ENCODE measurements at regions not wholly inside any gene's neighbourhood (a gene's known extent, or its start where the extent isn't known, plus 50 kb on each side); places are given as distances from the start of the nearest gene placed in this dataset.
A peak's percentile ranks its signal among the peaks of the same experiment; 100 is the strongest.
"Not testable (repeated sequence)": the region's sequence is repeated elsewhere in the genome, so short reads cannot be mapped to it uniquely, and the experiment has no call there.

- H3K9ac ChIP-seq (ENCODE audit: low read depth in 1 of 2, low read length in 2 of 2) = peak overlapping the region; percentile 65 to 76
- no peak overlapping the region for H3K27ac ChIP-seq (ENCODE audit: low read depth, low read length)
Observed at GRCh38 chr6:13874191-13874549, 50.6 kb upstream of the RNF182 start.

GRCh38 chr6:13873288-13874190 is 51.2 kb upstream of the RNF182 start:
- Histone ChIP-seq H3K27ac (ENCODE audit: low read depth, low read length) (no peak overlapping the region), H3K9me3 (ENCODE audit: control insufficient read depth in 1 of 2, low read length in 2 of 2) (no peaks in the 10 kb centered on the region)

More at GRCh38 chr6:13874191-13874549, 50.6 kb upstream of the RNF182 start:
- Histone ChIP-seq H3K4me3 (ENCODE audit: low read depth in 1 of 2, low read length in 2 of 2) (peak overlapping the region; percentile 80 to 90), H3K36me3 (ENCODE audit: control insufficient read depth in 1 of 2, insufficient read depth in 2 of 2, low read length in 2 of 2) (no peaks in the 10 kb centered on the region), H3K4me1 (ENCODE audit: control insufficient read depth in 1 of 2, insufficient read depth in 2 of 2, low read length in 2 of 2) (peaks cover 20% of the 10 kb centered on the region in 2 donors), H3K27me3 (ENCODE audit: control insufficient read depth in 1 of 2, insufficient read depth in 2 of 2, low read length in 2 of 2) (no peaks in the 10 kb centered on the region), H3K9me3 (ENCODE audit: control insufficient read depth in 1 of 2, low read length in 2 of 2) (no peaks in the 10 kb centered on the region)

GRCh38 chr6:13872681-13873080 is 52.1 kb upstream of the RNF182 start:
- Histone ChIP-seq H3K9ac (ENCODE audit: low read depth in 1 of 2, low read length in 2 of 2) (no peak overlapping the region), H3K9me3 (ENCODE audit: control insufficient read depth in 1 of 2, low read length in 2 of 2) (no peaks in the 10 kb centered on the region), H3K27ac (ENCODE audit: low read depth, low read length) (no peak overlapping the region), H3K4me3 (ENCODE audit: low read depth in 1 of 2, low read length in 2 of 2) (no peak overlapping the region), H3K27me3 (ENCODE audit: control insufficient read depth in 1 of 2, insufficient read depth in 2 of 2, low read length in 2 of 2) (no peaks in the 10 kb centered on the region), H3K4me1 (ENCODE audit: control insufficient read depth in 1 of 2, insufficient read depth in 2 of 2, low read length in 2 of 2) (peaks cover 20% of the 10 kb centered on the region in 2 donors), H3K36me3 (ENCODE audit: control insufficient read depth in 1 of 2, insufficient read depth in 2 of 2, low read length in 2 of 2) (no peaks in the 10 kb centered on the region)

More at GRCh38 chr6:13873288-13874190, 51.2 kb upstream of the RNF182 start:
- Histone ChIP-seq H3K36me3 (ENCODE audit: control insufficient read depth in 1 of 2, insufficient read depth in 2 of 2, low read length in 2 of 2) (no peaks in the 10 kb centered on the region), H3K9ac (ENCODE audit: low read depth in 1 of 2, low read length in 2 of 2) (peak overlapping the region; percentile 65 to 76), H3K4me1 (ENCODE audit: control insufficient read depth in 1 of 2, insufficient read depth in 2 of 2, low read length in 2 of 2) (peaks cover 20% of the 10 kb centered on the region in 2 donors), H3K4me3 (ENCODE audit: low read depth in 1 of 2, low read length in 2 of 2) (peak overlapping the region; percentile 80 to 90), H3K27me3 (ENCODE audit: control insufficient read depth in 1 of 2, insufficient read depth in 2 of 2, low read length in 2 of 2) (no peaks in the 10 kb centered on the region)

GRCh38 chr6:13872006-13872405 is 52.7 kb upstream of the RNF182 start:
- H3K9me3 ChIP-seq (ENCODE audit: control insufficient read depth in 1 of 2, low read length in 2 of 2); H3K9ac ChIP-seq (ENCODE audit: low read depth in 1 of 2, low read length in 2 of 2); H3K27ac ChIP-seq (ENCODE audit: low read depth, low read length); H3K27me3 ChIP-seq (ENCODE audit: control insufficient read depth in 1 of 2, insufficient read depth in 2 of 2, low read length in 2 of 2); H3K4me3 ChIP-seq (ENCODE audit: low read depth in 1 of 2, low read length in 2 of 2); H3K36me3 ChIP-seq (ENCODE audit: control insufficient read depth in 1 of 2, insufficient read depth in 2 of 2, low read length in 2 of 2): not testable (repeated sequence)
- peaks cover 20% of the 10 kb centered on the region in 2 donors for H3K4me1 ChIP-seq (ENCODE audit: control insufficient read depth in 1 of 2, insufficient read depth in 2 of 2, low read length in 2 of 2)

- H3K9ac ChIP-seq (ENCODE audit: low read depth in 1 of 2, low read length in 2 of 2) = no peak overlapping the region
- H3K9me3 ChIP-seq (ENCODE audit: control insufficient read depth in 1 of 2, low read length in 2 of 2) = no peaks in the 10 kb centered on the region
- H3K27ac ChIP-seq (ENCODE audit: low read depth, low read length) = no peak overlapping the region
- no peak overlapping the region for H3K4me3 ChIP-seq (ENCODE audit: low read depth in 1 of 2, low read length in 2 of 2)
- no peaks in the 10 kb centered on the region for H3K27me3 ChIP-seq (ENCODE audit: control insufficient read depth in 1 of 2, insufficient read depth in 2 of 2, low read length in 2 of 2)
- no peaks in the 10 kb centered on the region for H3K36me3 ChIP-seq (ENCODE audit: control insufficient read depth in 1 of 2, insufficient read depth in 2 of 2, low read length in 2 of 2)
- H3K4me1 ChIP-seq (ENCODE audit: control insufficient read depth in 1 of 2, insufficient read depth in 2 of 2, low read length in 2 of 2) = peaks cover 20% of the 10 kb centered on the region in 2 donors
Observed at GRCh38 chr6:13870214-13870830, 54.4 kb upstream of the RNF182 start.

- H3K27me3 ChIP-seq (ENCODE audit: control insufficient read depth in 1 of 2, insufficient read depth in 2 of 2, low read length in 2 of 2) = no peaks in the 10 kb centered on the region
- H3K4me3 ChIP-seq (ENCODE audit: low read depth in 1 of 2, low read length in 2 of 2) = no peak overlapping the region
- no peak overlapping the region for H3K27ac ChIP-seq (ENCODE audit: low read depth, low read length)
- H3K9ac ChIP-seq (ENCODE audit: low read depth in 1 of 2, low read length in 2 of 2) = no peak overlapping the region
- H3K4me1 ChIP-seq (ENCODE audit: control insufficient read depth in 1 of 2, insufficient read depth in 2 of 2, low read length in 2 of 2) = peaks cover 7 to 8% of the 10 kb centered on the region in 2 donors
- no peaks in the 10 kb centered on the region for H3K9me3 ChIP-seq (ENCODE audit: control insufficient read depth in 1 of 2, low read length in 2 of 2)
- H3K36me3 ChIP-seq (ENCODE audit: control insufficient read depth in 1 of 2, insufficient read depth in 2 of 2, low read length in 2 of 2) = no peaks in the 10 kb centered on the region
Observed at GRCh38 chr6:13868236-13868635, 53.9 kb upstream of the MCUR1 start.

- peaks cover 0 to 2% of the 10 kb centered on the region in 2 donors for H3K27me3 ChIP-seq (ENCODE audit: control insufficient read depth in 1 of 2, insufficient read depth in 2 of 2, low read length in 2 of 2)
- H3K27ac ChIP-seq (ENCODE audit: low read depth, low read length) = no peak overlapping the region
- no peaks in the 10 kb centered on the region for H3K9me3 ChIP-seq (ENCODE audit: control insufficient read depth in 1 of 2, low read length in 2 of 2)
- no peaks in the 10 kb centered on the region for H3K36me3 ChIP-seq (ENCODE audit: control insufficient read depth in 1 of 2, insufficient read depth in 2 of 2, low read length in 2 of 2)
- no peaks in the 10 kb centered on the region for H3K4me1 ChIP-seq (ENCODE audit: control insufficient read depth in 1 of 2, insufficient read depth in 2 of 2, low read length in 2 of 2)
- H3K4me3 ChIP-seq (ENCODE audit: low read depth in 1 of 2, low read length in 2 of 2) = no peak overlapping the region
- no peak overlapping the region for H3K9ac ChIP-seq (ENCODE audit: low read depth in 1 of 2, low read length in 2 of 2)
Observed at GRCh38 chr6:13866301-13866700, 51.9 kb upstream of the MCUR1 start.

- Histone ChIP-seq H3K36me3 (ENCODE audit: control insufficient read depth in 1 of 2, insufficient read depth in 2 of 2, low read length in 2 of 2) (no peaks in the 10 kb centered on the region), H3K9me3 (ENCODE audit: control insufficient read depth in 1 of 2, low read length in 2 of 2) (no peaks in the 10 kb centered on the region), H3K27me3 (ENCODE audit: control insufficient read depth in 1 of 2, insufficient read depth in 2 of 2, low read length in 2 of 2) (peaks cover 0 to 2% of the 10 kb centered on the region in 2 donors), H3K4me3 (ENCODE audit: low read depth in 1 of 2, low read length in 2 of 2) (no peak overlapping the region), H3K27ac (ENCODE audit: low read depth, low read length) (no peak overlapping the region), H3K9ac (ENCODE audit: low read depth in 1 of 2, low read length in 2 of 2) (no peak overlapping the region), H3K4me1 (ENCODE audit: control insufficient read depth in 1 of 2, insufficient read depth in 2 of 2, low read length in 2 of 2) (no peaks in the 10 kb centered on the region)
Observed at GRCh38 chr6:13865141-13865540, 50.8 kb upstream of the MCUR1 start.

- H3K4me1 ChIP-seq (ENCODE audit: control insufficient read depth in 1 of 2, insufficient read depth in 2 of 2, low read length in 2 of 2); H3K27ac ChIP-seq (ENCODE audit: low read depth, low read length); H3K4me3 ChIP-seq (ENCODE audit: low read depth in 1 of 2, low read length in 2 of 2); H3K27me3 ChIP-seq (ENCODE audit: control insufficient read depth in 1 of 2, insufficient read depth in 2 of 2, low read length in 2 of 2); H3K9me3 ChIP-seq (ENCODE audit: control insufficient read depth in 1 of 2, low read length in 2 of 2); H3K9ac ChIP-seq (ENCODE audit: low read depth in 1 of 2, low read length in 2 of 2); H3K36me3 ChIP-seq (ENCODE audit: control insufficient read depth in 1 of 2, insufficient read depth in 2 of 2, low read length in 2 of 2): not testable (repeated sequence)
Observed at GRCh38 chr6:13864669-13865068, 50.3 kb upstream of the MCUR1 start.
